GM04503 (cell line): ENCODE measurements at regions not wholly inside any gene's neighbourhood (a gene's known extent, or its start where the extent isn't known, plus 50 kb on each side); places are given as distances from the start of the nearest gene placed in this dataset.
"Not testable (repeated sequence)": the region's sequence is repeated elsewhere in the genome, so short reads cannot be mapped to it uniquely, and the experiment has no call there.

Experiments
- DNase-seq: peaks from one replicate; pipeline ENCODE4 v3.0.0-alpha.2; 2012; ENCODE audit warnings: low read depth

- no peak for DNase-seq
Observed at GRCh38 chr4:180285796-180286195, 1957.4 kb upstream of the TENM3 start.

- no peak for DNase-seq
Observed at GRCh38 chr4:180292339-180292738, 1950.9 kb upstream of the TENM3 start.

GRCh38 chr4:180296036-180296599 is 1947.1 kb upstream of the TENM3 start:
- DNase-seq, result no peak

GRCh38 chr4:180304321-180304720 is 1938.9 kb upstream of the TENM3 start:
- DNase-seq, result no peak

- no peak for DNase-seq
Observed at GRCh38 chr4:180310616-180311015, 1932.6 kb upstream of the TENM3 start.

- no peak for DNase-seq
Observed at GRCh38 chr4:180314972-180315371, 1928.2 kb upstream of the TENM3 start.

GRCh38 chr4:180330521-180330920 is 1912.7 kb upstream of the TENM3 start:
- no peak for DNase-seq

GRCh38 chr4:180333162-180333561 is 1910.0 kb upstream of the TENM3 start:
- no peak for DNase-seq

- DNase-seq, result no peak
Observed at GRCh38 chr4:180335566-180335965, 1907.6 kb upstream of the TENM3 start.

- no peak for DNase-seq
Observed at GRCh38 chr4:180336494-180337090, 1906.6 kb upstream of the TENM3 start.

GRCh38 chr4:180341926-180342325 is 1901.3 kb upstream of the TENM3 start:
- no peak for DNase-seq

GRCh38 chr4:180350901-180351300 is 1892.3 kb upstream of the TENM3 start:
- no peak for DNase-seq

- DNase-seq, result no peak
Observed at GRCh38 chr4:180356766-180357165, 1886.4 kb upstream of the TENM3 start.

GRCh38 chr4:180360113-180360512 is 1883.1 kb upstream of the TENM3 start:
- DNase-seq, result not testable (repeated sequence)

- no peak for DNase-seq
Observed at GRCh38 chr4:180363815-180364214, 1879.4 kb upstream of the TENM3 start.

- DNase-seq, result no peak
Observed at GRCh38 chr4:180372691-180373090, 1870.5 kb upstream of the TENM3 start.

GRCh38 chr4:180377741-180378140 is 1865.5 kb upstream of the TENM3 start:
- no peak for DNase-seq

GRCh38 chr4:180380733-180381132 is 1862.5 kb upstream of the TENM3 start:
- DNase-seq, result no peak

- DNase-seq, result no peak
Observed at GRCh38 chr4:180391613-180392012, 1851.6 kb upstream of the TENM3 start.

- no peak for DNase-seq
Observed at GRCh38 chr4:180394312-180394711, 1848.9 kb upstream of the TENM3 start.

- no peak for DNase-seq
Observed at GRCh38 chr4:180394730-180395129, 1848.5 kb upstream of the TENM3 start.

GRCh38 chr4:180398564-180398963 is 1844.6 kb upstream of the TENM3 start:
- DNase-seq, result no peak

GRCh38 chr4:180407275-180407885 is 1835.8 kb upstream of the TENM3 start:
- DNase-seq, result no peak
